K562 (cell line): ENCODE measurements at regions not wholly inside any gene's neighbourhood (a gene's known extent, or its start where the extent isn't known, plus 50 kb on each side); places are given as distances from the start of the nearest gene placed in this dataset.
A peak's percentile ranks its signal among the peaks of the same experiment; 100 is the strongest.

Source experiments
- C11orf30 ChIP-seq: fragments of 450-650 bp; IDR thresholded peaks from 2 replicates; pipeline ENCODE4 v1.6.1; 2016; ENCODE audit warnings: low read depth, mild to moderate bottlenecking
- HIVEP1 ChIP-seq: fragments of 250-450 bp; sonication (Bioruptor Pico); IDR thresholded peaks from 2 replicates; pipeline ENCODE4 v1.4.0; 2020; ENCODE audit warnings: mild to moderate bottlenecking
- MTA3 ChIP-seq: fragments of 450-650 bp; formaldehyde crosslinking; IDR thresholded peaks from 2 replicates; pipeline ENCODE4 v1.6.1; 2017; ENCODE audit warnings: mild to moderate bottlenecking, borderline replicate concordance
- MYC ChIP-seq, 2 experiments: fragments of 250-450 bp in 1 of 2; sonication (Bioruptor Pico) in 1 of 2; IDR thresholded peaks; 2 replicates each; pipeline versions ENCODE4 v1.5.1 to v1.6.1; 2012 to 2021; ENCODE audit warnings: low read depth in 2 of 2, borderline replicate concordance in 1 of 2, improper control_type of control experiment in 1 of 2, low read length in 1 of 2, mild to moderate bottlenecking in 1 of 2, moderate library complexity in 1 of 2
- NR2C2 ChIP-seq, 2 experiments: fragments of 200-800 bp in 1 of 2; sonication (Bioruptor generic) in 1 of 2; sonication (generic) in 1 of 2; formaldehyde crosslinking in 1 of 2; IDR thresholded peaks; 2 replicates each; pipeline versions ENCODE4 v1.6.1 to v1.8.0; 2016 to 2022; ENCODE audit warnings: mild to moderate bottlenecking in 1 of 2, missing compliant biosample characterization in 1 of 2, missing genetic modification characterization in 1 of 2, missing genetic modification reagents in 1 of 2
- RBFOX2 ChIP-seq: fragments of 200-400 bp; formaldehyde crosslinking; IDR thresholded peaks from 2 replicates; pipeline ENCODE4 v1.6.1; 2017; ENCODE audit warnings: low read depth, mild to moderate bottlenecking, low read length, moderate library complexity
- RCOR1 ChIP-seq, 2 experiments: IDR thresholded peaks; 2 replicates each; pipeline ENCODE4 v1.6.1; 2012; ENCODE audit warnings: low read depth in 2 of 2, low read length in 2 of 2, borderline replicate concordance in 1 of 2, improper control_type of control experiment in 1 of 2
- TF ChIP-seq, protein P1 (sequence below): fragments of 450-650 bp; IDR thresholded peaks from 2 replicates; pipeline ENCODE4 v1.6.1; 2016; ENCODE audit warnings: mild to moderate bottlenecking, moderate library complexity
- TF ChIP-seq, protein P2 (sequence below), 2 experiments: IDR thresholded peaks in 1 of 2; conservative IDR thresholded peaks in 1 of 2; 2 replicates each; pipeline ENCODE4 v1.6.1; 2016; ENCODE audit warnings: low read depth in 2 of 2, mild to moderate bottlenecking in 1 of 2, missing compliant biosample characterization in 1 of 2, missing genetic modification characterization in 1 of 2, moderate library complexity in 1 of 2

DNA sequence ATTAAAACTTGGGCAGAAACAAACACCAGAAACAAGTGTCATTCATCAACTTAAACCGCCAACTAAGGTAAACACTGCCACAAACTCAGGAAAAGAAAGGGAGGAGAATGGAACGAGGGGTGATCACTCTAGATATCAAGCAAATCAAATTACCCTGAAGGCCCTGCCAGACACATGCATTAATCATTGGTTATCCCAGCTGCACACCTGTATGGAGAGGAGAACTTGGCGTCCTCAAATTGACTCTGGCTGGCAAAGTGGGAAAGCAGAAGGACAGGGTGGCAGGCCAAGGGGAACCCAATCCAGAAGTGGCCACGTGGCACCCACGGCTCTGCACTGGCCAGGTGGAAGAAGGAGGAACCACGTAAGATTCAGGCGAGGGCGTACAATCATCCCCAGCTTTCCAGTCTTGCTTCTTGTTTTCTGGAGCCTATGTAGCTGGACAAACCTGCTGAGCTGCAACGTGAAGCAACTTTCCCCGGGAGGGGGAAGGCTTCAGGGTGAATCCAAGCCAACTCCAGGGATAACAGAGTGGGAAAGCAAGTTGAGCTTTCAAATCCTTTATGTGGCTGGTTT, 156.2 kb upstream of the JARID2 start (continued):
- TF ChIP-seq C11orf30 = peak; percentile 66
- peak; percentile 15; the same call in 1 of the 2 replicates for TF ChIP-seq MTA3
- TF ChIP-seq, protein P1, sequence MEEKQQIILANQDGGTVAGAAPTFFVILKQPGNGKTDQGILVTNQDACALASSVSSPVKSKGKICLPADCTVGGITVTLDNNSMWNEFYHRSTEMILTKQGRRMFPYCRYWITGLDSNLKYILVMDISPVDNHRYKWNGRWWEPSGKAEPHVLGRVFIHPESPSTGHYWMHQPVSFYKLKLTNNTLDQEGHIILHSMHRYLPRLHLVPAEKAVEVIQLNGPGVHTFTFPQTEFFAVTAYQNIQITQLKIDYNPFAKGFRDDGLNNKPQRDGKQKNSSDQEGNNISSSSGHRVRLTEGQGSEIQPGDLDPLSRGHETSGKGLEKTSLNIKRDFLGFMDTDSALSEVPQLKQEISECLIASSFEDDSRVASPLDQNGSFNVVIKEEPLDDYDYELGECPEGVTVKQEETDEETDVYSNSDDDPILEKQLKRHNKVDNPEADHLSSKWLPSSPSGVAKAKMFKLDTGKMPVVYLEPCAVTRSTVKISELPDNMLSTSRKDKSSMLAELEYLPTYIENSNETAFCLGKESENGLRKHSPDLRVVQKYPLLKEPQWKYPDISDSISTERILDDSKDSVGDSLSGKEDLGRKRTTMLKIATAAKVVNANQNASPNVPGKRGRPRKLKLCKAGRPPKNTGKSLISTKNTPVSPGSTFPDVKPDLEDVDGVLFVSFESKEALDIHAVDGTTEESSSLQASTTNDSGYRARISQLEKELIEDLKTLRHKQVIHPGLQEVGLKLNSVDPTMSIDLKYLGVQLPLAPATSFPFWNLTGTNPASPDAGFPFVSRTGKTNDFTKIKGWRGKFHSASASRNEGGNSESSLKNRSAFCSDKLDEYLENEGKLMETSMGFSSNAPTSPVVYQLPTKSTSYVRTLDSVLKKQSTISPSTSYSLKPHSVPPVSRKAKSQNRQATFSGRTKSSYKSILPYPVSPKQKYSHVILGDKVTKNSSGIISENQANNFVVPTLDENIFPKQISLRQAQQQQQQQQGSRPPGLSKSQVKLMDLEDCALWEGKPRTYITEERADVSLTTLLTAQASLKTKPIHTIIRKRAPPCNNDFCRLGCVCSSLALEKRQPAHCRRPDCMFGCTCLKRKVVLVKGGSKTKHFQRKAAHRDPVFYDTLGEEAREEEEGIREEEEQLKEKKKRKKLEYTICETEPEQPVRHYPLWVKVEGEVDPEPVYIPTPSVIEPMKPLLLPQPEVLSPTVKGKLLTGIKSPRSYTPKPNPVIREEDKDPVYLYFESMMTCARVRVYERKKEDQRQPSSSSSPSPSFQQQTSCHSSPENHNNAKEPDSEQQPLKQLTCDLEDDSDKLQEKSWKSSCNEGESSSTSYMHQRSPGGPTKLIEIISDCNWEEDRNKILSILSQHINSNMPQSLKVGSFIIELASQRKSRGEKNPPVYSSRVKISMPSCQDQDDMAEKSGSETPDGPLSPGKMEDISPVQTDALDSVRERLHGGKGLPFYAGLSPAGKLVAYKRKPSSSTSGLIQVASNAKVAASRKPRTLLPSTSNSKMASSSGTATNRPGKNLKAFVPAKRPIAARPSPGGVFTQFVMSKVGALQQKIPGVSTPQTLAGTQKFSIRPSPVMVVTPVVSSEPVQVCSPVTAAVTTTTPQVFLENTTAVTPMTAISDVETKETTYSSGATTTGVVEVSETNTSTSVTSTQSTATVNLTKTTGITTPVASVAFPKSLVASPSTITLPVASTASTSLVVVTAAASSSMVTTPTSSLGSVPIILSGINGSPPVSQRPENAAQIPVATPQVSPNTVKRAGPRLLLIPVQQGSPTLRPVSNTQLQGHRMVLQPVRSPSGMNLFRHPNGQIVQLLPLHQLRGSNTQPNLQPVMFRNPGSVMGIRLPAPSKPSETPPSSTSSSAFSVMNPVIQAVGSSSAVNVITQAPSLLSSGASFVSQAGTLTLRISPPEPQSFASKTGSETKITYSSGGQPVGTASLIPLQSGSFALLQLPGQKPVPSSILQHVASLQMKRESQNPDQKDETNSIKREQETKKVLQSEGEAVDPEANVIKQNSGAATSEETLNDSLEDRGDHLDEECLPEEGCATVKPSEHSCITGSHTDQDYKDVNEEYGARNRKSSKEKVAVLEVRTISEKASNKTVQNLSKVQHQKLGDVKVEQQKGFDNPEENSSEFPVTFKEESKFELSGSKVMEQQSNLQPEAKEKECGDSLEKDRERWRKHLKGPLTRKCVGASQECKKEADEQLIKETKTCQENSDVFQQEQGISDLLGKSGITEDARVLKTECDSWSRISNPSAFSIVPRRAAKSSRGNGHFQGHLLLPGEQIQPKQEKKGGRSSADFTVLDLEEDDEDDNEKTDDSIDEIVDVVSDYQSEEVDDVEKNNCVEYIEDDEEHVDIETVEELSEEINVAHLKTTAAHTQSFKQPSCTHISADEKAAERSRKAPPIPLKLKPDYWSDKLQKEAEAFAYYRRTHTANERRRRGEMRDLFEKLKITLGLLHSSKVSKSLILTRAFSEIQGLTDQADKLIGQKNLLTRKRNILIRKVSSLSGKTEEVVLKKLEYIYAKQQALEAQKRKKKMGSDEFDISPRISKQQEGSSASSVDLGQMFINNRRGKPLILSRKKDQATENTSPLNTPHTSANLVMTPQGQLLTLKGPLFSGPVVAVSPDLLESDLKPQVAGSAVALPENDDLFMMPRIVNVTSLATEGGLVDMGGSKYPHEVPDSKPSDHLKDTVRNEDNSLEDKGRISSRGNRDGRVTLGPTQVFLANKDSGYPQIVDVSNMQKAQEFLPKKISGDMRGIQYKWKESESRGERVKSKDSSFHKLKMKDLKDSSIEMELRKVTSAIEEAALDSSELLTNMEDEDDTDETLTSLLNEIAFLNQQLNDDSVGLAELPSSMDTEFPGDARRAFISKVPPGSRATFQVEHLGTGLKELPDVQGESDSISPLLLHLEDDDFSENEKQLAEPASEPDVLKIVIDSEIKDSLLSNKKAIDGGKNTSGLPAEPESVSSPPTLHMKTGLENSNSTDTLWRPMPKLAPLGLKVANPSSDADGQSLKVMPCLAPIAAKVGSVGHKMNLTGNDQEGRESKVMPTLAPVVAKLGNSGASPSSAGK = peak; percentile 96
- TF ChIP-seq HIVEP1 = 0 out of 2 replicates have a peak, but pooled peaks have one; percentile 63
- TF ChIP-seq MYC (IDR thresholded peaks at IDR 0.05; ENCODE audit: low read depth, low read length) = peak; percentile 97
- no peak; the same call in 1 of the 2 replicates for TF ChIP-seq MYC (CRISPR knock-in tag; IDR thresholded peaks at IDR 0.05; ENCODE audit: borderline replicate concordance, low read depth)
- TF ChIP-seq, protein P2, sequence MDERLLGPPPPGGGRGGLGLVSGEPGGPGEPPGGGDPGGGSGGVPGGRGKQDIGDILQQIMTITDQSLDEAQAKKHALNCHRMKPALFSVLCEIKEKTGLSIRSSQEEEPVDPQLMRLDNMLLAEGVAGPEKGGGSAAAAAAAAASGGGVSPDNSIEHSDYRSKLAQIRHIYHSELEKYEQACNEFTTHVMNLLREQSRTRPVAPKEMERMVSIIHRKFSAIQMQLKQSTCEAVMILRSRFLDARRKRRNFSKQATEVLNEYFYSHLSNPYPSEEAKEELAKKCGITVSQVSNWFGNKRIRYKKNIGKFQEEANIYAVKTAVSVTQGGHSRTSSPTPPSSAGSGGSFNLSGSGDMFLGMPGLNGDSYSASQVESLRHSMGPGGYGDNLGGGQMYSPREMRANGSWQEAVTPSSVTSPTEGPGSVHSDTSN (CRISPR knock-in tag; IDR thresholded peaks at IDR 0.05; ENCODE audit: low read depth) = no peak
- TF ChIP-seq, protein P2 (tag; conservative IDR thresholded peaks at IDR 0.05; ENCODE audit: low read depth) = peak; percentile 75
- TF ChIP-seq RCOR1 (IDR thresholded peaks at IDR 0.05; ENCODE audit: borderline replicate concordance in 1 of 2, low read depth in 2 of 2, low read length in 2 of 2) = peak in 1 of 2 experiments; percentile 8; a peak in 1 of 4 replicates
- TF ChIP-seq NR2C2 (CRISPR knock-in tag; IDR thresholded peaks at IDR 0.05) = no peak
- TF ChIP-seq NR2C2 (tag; IDR thresholded peaks at IDR 0.05) = peak; percentile 83
- peak; percentile 79 for TF ChIP-seq RBFOX2
